GM18951 (cell line): ENCODE measurements at regions not wholly inside any gene's neighbourhood (a gene's known extent, or its start where the extent isn't known, plus 50 kb on each side); places are given as distances from the start of the nearest gene placed in this dataset.

Experiments
- POLR2A ChIP-seq: IDR thresholded peaks from 4 replicates; pipeline ENCODE4 v1.6.1; 2011; ENCODE audit warnings: mild to moderate bottlenecking; ENCODE audit not compliant: insufficient read length, insufficient read depth; ENCODE audit errors: extremely low read depth
- in situ Hi-C: fragments of 300-500 bp; cut with MboI; formaldehyde crosslinking; loops from one replicate; pipeline ENCODE4 v1.12.0; 2022; ENCODE audit warnings: low sequenced_read_pairs, mixed read lengths, inconsistent platforms; ENCODE audit not compliant: unreplicated experiment

GRCh38 chr14:87079416-87079815 lies 913.6 kb downstream of the GALC start:
- in situ Hi-C loops = no loop called here
- no peak for TF ChIP-seq POLR2A

GRCh38 chr14:87076922-87077321 lies 916.1 kb downstream of the GALC start:
- in situ Hi-C loops = no loop called here
- TF ChIP-seq POLR2A = no peak

GRCh38 chr14:87076146-87076545 lies 916.8 kb downstream of the GALC start:
- TF ChIP-seq POLR2A = no peak
- in situ Hi-C loops = no loop called here

- no peak for TF ChIP-seq POLR2A
- in situ Hi-C loops = no loop called here
These were observed 919.0 kb downstream of the GALC start for GRCh38 chr14:87073880-87074570.

- in situ Hi-C loops = no loop called here
- TF ChIP-seq POLR2A = no peak
These were observed 925.4 kb downstream of the GALC start for GRCh38 chr14:87067591-87067990.

- in situ Hi-C loops = no loop called here
- no peak for TF ChIP-seq POLR2A
These were observed 925.9 kb downstream of the GALC start for GRCh38 chr14:87067061-87067460.

DNA sequence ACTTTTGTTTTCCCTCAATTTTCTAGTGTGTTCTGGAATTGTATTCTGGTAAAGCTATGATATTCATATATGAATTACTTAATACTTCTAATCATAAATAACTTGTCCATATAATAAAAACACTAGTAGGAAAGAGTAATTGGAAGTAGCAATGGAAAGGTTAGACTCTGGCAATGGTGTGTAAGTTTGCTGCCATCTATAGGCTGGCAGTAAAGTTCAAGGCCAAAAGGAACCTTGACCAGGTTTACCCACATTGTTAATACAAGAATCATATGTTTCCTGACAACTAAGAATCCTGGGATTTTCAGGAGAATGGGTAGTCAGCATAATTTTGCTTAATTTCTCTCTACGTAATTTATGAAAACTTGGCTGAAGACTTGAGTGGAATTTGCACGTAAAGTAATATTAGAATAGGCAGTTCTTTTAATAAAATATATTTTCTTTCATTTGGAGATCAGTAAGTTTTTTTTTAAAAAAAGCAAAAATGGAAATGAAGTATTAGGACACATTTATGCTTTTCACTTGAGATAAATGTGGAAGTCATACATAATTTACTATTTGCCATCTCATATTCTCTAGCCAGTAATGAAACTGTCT lies 926.7 kb downstream of the GALC start:
- no peak for TF ChIP-seq POLR2A
- in situ Hi-C loops = no loop called here

- no peak for TF ChIP-seq POLR2A
- in situ Hi-C loops = no loop called here
These were observed 927.6 kb downstream of the GALC start for GRCh38 chr14:87065366-87065765.

GRCh38 chr14:87063181-87063580 lies 929.8 kb downstream of the GALC start:
- TF ChIP-seq POLR2A = no peak
- in situ Hi-C loops = no loop called here

GRCh38 chr14:87060405-87060804 lies 932.6 kb downstream of the GALC start:
- in situ Hi-C loops = no loop called here
- TF ChIP-seq POLR2A = no peak

- in situ Hi-C loops = no loop called here
- no peak for TF ChIP-seq POLR2A
These were observed 933.7 kb downstream of the GALC start for GRCh38 chr14:87059060-87059839.

DNA sequence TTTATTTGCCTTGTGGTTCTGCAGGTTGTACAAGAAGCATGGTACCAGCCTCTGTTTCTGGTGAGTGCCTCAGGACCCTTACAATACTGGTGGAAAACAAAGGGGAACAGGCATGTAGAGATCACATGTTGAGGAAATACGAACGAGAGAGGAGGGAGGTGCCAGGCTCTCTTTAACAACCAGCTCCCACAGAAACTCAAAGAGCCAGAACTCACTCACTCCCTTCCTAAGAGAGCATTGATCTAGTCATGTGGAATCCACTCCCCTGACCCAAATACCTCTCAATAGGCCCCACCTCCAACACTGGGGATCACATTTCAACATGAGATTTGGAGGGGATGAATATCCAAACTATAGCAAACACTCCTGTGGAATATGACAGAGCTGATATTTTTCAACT lies 938.0 kb downstream of the GALC start:
- in situ Hi-C loops = no loop called here
- no peak for TF ChIP-seq POLR2A

DNA sequence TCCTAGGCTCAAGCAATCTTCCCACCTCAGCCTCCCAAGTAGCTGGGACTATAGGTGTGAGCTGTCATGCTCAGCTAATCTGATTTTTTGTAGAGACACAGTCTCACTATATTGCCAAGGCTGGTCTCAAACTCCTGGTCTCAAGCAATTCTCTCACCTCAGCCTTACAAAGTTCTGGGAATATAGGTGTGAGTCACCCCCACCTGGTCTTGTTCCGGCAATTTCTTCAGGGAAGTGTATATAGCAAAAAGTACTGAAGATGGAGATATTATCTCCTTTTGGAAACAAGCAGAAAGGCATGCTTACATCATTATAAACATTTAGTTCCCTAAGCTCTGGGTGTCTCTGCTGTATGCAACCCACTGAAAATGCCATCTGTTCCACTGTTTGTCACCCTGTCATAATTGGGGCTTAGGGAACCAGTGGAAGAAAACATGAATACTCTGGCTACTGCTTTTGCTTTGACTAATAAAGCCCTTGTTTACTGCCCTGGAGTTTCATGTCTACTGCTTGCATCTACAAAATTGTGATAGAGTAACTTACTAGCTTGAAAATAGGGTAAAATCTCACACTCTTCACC lies 940.2 kb downstream of the GALC start:
- no peak for TF ChIP-seq POLR2A
- in situ Hi-C loops = no loop called here
